HG02852 (cell line): ENCODE measurements at regions not wholly inside any gene's neighbourhood (a gene's known extent, or its start where the extent isn't known, plus 50 kb on each side); places are given as distances from the start of the nearest gene placed in this dataset.
"Not testable (repeated sequence)": the region's sequence is repeated elsewhere in the genome, so short reads cannot be mapped to it uniquely, and the experiment has no call there.

ENCODE experiments used
- ATAC-seq: cut with Tn5 transposase; IDR thresholded peaks from one replicate; pipeline ENCODE4 v1.9.1; 2021; ENCODE audit warnings: mild to moderate bottlenecking, moderate library complexity; ENCODE audit not compliant: unreplicated experiment

DNA sequence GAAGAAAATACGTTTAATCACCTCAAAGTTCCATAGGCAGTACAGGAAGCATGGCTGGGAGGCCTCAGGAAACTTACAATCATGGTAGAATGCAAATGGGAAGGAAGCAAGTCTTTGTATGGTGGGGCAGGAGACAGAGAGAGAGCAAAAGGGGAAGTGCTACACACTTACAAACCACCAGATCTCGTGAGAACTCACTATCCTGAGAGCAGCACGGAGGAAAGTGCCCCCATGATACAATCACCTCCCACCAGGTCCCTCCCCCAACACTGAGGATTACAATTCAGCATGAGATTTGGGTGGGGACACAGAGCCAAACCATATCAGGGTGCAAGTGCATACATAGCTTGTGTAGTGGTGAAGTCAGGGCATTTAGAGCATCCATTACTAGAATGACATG lies 92.3 kb upstream of the ANKRD10 start:
- no peak for ATAC-seq

DNA sequence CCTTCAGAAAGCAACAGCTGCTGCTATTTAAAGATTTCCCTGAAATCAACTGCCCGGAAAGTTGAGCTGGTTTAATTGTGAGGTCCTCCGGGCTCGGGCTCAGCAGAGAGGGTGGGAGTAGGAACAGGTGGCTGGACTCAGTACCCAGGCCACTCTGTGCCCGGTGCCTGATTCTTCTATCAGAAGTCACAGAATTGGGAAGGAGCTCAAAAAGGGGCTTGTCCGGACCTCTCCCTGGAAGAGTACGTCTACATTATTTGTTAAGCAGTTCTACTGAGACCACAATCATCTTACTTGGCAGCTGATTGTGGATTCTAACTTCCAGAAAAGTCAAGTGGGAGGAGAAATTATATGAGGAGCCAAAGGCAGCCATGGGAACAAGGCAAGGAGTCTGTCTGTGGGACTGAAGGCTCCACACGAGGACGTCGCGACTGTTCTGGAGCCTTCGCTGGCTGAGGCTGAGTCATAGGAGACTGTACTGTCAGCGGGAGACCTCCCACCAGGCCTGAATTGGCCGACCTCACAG lies 91.7 kb upstream of the ANKRD10 start:
- ATAC-seq: no peak

DNA sequence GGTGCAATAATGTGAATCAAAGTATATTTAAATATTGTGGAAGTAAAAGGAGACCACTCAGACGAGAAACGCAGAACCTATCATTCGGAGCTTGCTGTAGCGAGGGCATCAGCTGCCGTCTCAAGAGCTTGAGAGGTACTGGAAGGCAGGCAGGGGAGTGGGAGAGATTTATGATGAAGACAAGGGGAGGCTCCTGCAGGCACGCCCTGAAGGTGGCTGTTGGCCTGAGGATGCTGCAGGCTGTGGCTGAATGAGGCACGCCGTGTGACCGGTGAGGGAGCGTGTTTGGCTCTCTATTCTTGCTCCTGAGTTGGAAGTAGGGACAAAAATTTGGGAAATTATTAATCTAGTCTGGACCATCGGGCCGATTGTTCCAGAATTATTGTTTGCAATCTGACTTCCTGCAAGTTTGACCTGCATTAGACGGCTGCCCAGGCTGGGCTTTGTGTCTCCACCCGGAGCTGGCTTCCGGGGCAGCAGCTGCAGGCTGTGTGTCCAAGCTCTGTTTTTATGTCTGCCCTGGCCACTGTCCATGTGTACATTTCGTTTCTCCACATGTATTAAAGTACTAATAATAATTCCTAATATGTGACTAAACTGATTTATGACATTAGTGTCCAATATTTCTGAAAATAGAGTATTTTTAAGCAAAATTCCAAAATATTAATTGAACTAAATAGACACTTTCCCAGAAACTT lies 91.1 kb upstream of the ANKRD10 start:
- no peak for ATAC-seq

DNA sequence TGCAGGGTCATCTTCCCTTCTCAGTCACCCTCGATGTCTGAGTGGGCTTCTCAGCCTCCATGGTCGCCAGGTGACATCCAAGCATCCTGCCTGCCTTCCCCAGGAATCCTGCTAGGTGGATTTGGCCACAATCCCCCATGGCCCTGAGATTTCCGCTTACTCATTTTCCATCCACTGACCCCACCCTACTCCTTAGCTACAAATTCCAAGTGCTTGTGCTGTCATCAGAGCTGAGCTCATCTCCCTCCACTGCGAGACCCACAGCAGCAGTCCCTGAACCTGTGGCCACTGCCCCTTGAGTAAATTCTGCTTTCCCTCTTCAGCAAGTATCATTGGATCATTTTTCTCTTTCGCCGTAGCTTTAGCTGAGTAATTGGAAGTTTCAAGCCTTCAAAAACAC lies 90.5 kb upstream of the ANKRD10 start:
- ATAC-seq: no peak

DNA sequence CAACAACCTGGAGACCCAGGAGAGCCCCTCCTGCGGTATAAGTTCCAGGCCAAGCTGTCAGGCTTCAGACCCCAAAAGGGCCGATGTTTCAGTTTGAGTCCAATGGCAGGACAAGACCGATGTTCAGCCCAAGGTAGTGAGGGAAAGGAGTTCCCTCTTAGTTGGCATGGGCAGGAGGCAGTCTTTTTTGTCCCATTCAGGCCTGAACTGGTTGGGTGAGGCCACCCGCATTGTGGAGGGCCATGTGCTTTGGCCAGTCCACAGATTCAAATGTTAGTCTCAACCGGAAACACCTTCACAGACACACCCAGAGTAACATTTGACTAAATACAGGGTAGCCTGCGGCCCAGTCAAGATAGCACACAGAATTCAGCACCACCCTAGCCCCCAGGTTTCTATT lies 89.6 kb upstream of the ANKRD10 start:
- no peak for ATAC-seq

DNA sequence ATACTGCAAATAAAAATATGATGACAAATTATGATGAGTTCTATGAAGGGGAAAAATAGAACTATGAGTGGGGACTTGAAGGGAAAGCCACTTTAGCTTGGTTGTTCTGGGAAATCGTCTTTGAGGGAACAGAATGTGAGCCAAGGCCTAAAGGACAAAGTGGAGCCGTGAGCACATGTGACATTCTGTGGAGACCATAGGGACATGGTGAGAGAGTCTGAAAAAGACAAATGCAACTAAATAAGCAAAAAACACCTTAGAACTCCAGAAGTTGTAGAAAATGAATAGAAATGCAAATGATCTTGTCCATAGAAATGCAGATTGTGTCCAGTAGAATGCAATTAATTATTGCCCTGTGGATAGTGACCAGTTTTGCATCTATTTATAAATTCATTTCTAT lies 86.8 kb upstream of the ANKRD10 start:
- no peak for ATAC-seq

DNA sequence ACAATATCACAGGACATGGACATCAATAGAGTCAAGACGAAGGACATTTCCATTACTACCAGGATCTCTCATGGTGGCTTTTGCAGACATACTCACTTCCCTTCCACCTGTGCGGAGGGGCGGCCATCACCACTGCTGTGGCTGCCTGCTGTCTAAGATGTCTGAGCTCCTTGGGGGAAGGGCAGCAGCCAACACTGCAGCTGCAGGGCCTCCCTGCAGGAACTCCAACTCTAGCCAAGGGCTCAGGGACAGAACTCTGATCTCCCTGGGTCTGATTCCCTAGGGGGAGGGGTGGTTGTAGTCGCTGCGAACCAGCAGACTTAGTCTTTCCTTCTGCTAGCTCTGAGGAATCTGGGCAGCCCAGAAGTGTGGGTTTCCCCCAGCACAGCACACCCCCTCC lies 78.9 kb upstream of the ANKRD10 start:
- no peak for ATAC-seq

DNA sequence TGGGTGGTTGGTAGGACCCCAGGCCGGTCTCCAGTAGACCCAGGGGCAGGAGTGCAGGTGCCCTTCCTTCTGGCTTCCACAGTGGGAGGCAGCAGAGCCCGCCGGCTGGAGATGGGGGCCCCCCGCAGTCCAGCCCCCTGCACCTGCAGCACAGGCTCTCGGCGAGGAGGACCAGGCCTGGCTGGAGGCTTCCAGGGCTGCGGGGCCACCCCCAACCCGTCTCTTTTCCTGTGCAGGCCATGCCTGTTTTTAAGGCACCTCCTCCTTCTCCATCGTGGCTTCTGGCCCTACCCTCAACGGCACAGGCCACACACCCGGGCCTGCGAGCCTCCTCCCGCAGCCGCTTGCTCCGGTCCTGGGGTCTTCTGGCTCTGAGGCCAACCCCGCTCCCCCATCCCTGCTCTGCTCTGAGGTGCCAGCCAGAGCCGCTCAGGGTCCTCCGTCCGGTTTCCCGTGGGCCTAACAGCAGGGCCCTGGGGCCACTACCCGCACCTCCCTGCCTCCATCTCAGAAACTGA lies 77.2 kb upstream of the ANKRD10 start:
- no peak for ATAC-seq

DNA sequence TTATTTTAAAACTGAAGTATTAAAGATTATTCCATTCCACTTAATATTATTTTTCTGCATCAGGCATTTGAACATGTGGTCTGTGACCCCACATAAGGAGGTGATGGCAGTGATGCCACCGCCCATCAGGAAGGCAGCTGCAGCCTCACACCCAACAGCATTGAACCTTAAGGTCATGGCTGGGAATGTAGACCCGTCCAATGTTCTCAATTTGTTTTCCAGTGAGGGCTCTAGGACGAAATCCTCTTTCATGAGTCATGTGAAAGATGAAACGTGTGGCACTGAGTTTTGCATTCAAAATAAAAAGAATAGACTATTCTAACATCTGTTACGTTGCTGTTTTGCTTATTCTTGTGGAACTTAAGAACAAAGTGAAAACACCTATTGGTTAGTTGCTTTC lies 74.5 kb upstream of the ANKRD10 start:
- ATAC-seq: no peak

DNA sequence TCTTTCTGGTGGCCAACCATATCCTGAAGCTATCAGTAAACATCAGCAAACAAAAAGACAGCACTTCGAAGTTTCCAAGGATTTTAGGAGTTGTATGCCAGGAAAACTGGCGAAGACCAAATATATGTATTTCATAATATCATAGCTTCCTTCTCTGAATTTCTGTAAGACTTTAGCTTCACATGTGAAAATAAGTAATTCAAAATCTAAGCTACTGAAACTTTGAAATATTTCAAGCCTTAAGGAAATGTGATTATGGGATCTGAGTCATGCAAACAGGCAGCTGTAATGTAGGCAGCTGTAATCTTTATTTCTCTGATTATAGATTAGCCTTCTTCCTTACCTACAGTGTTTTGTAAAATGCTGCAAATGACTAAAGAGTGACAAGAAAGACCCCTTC lies 70.7 kb upstream of the ANKRD10 start:
- ATAC-seq: no peak

DNA sequence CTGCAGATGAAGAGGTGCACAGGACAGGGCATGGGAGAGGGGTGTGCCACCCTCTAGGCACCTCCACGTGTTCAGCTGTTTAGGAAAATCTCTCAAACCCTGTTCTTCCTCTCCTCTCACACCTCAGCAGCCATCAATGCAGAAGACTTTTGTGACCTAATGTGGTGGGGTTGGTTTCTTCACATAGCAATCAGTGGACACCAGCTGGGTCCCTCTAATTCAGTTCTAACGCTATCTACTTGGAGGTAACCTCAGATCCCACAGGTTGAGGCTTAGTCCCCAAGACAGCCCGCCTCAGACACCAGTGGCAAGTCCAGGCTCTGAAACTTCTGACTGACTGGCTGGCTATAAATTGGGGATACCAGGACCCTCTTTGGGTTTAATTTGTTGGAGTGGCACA lies 69.9 kb upstream of the ANKRD10 start:
- ATAC-seq: no peak

DNA sequence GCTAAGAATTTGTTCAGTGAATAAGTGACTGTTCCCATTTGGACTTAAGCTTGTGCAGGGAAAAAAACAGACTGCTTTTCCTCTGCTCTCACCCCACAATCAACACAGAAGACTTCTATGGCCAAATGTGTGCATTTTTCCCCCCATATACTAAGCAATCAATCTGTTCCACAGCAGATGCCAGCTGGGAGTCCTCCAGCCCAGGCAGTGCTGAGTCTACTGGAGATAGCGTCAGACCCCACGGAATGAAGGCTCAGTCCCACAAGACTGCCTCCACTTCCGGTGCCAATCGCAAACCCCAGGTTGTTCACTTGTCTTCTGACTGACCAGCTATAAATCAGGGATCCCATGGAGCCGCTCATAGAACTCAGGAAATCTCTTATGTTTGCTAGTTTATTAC lies 69.5 kb upstream of the ANKRD10 start:
- no peak for ATAC-seq

DNA sequence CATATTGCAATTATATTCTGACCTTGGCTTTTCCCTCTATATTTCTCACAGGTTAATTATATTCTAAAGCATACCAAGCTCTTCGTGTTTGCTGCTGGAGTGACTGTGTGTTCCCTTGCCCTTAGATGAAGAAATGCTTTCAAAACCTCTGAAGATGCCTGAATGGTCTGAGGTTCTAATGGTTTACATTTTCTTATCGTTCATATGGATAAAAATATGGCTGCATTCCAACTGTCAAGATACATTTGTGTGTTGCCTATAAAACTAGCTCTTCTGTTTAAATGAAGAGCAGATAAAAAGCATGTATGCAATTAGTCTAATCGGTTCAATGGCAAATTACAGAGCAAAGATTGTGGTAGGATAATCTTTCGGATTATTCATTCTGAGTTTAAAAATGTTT lies 68.4 kb upstream of the ANKRD10 start:
- ATAC-seq: no peak

DNA sequence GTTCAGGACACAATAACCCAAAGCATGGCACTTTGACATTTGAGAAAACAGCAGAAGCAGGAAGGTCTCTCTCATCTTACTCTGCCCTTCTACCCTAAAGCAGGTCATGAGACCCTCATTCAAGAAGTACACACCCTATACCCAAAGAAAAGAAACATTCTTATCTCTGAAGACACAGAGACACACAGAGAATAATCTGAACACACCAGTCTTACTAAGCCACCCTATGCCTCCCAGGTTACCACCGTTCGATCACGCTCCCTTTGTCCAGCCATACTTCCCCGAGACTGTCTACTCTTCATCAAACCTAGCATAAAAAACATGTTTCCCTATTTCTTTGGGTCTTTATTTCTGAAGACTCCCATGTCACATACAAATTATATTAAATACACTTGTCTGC lies 66.5 kb upstream of the ANKRD10 start:
- ATAC-seq: no peak

DNA sequence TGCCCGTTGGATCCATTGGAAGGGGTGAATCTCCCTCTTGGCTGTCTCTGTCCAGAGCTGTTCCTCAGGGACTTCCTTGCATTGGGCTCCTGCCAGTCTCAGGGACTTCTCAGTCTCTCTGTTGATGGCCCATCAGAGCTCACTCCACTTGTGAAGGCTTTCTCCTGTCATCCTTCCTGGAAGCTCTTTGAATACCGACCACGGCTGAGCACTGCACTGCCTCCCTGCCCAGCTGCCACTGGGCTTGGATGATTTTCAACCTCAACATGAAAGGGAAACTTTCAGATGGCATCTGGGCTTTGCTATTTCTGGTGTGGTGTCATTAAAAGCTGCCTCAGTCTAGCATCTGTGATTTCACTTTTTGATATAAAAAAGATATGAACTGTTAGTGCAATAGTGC lies 66.1 kb upstream of the ANKRD10 start:
- no peak for ATAC-seq

DNA sequence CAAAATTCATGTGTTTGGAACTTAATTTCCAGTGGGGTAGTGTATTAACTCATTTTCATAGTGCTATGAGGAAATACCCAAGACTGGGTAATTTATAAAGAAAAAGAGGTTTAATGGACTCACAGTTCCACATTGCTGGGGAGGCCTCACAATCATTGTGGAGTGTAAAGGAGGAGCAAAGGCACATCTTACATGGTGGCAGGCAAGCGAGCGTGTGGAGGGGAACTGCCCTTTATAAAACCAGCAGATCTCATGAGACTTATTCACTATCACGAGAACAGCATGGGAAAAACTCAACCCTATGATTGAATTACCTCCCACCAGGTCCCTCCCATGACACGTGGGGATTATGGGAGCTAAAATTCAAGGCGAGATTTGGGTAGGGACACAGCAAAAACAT lies 64.3 kb upstream of the ANKRD10 start:
- not testable (repeated sequence) for ATAC-seq

DNA sequence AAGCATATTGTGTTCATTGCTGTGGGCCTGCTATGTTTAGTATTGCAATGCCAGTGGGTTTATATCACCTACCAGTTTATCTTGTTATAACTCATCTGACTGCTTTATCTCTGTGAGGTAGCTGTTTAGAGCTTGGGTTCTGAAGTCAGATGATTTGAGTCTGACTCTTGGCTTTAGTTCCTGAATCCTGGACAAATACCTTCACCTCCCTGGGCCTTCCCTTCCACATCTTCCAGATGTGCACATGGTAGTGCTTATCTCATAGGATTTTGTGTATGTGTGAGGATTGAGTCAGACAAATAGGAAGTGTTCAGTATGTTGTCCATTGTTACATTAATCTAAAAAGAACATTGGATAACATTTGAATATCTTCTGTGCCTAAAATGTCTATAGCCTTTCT lies 63.5 kb upstream of the ANKRD10 start:
- ATAC-seq: no peak

DNA sequence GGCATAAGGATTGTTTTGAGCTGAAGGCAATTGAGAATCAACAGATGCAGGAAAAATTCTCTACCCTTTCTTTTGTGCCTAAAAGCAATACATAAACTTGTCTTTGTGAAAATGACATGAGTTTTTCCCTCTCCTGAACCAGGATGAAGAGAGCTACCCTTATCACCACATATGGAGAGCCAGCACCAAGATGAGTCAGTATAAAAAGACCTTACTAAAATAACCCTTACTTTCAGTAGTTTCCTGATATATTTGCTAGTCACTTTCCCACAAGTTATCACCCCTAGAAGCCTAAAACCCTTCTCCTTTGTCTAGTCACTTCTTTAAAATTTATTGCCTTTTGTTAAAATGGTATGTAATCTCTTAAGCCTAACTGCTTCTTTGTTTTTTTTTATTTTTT lies 61.9 kb upstream of the ANKRD10 start:
- ATAC-seq: no peak

DNA sequence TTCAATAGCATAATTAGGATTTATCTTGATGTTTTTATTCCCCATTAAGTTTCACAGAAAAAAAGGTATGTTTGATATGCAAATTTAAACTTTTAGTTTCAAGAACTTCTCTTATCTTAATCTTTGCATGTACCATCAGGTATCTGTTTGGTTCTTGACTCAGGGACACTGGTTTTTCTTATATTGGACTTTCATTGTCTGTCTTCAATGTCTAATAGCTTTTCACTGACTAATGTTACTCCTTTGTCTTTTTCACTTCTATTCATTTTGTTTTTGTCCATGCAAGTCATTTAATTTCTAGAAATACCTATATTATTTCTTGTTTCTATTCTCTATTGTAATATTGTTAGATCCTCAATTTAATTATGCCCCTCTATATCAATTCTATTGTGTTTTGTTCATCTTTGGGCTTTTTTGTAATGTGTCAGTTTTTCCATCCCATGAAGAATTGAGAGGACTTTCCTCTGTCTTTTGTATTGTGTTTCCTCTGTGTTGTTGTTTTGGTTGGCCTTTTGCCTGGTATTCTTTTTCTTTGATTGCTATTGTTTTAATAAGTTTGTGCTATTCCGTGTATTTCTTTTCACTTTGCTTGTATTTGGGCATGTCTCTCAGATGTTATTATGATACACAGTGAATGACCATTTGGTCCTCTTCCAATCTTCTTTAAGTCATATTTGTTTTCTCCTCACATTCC lies 58.3 kb upstream of the ANKRD10 start:
- no peak for ATAC-seq

DNA sequence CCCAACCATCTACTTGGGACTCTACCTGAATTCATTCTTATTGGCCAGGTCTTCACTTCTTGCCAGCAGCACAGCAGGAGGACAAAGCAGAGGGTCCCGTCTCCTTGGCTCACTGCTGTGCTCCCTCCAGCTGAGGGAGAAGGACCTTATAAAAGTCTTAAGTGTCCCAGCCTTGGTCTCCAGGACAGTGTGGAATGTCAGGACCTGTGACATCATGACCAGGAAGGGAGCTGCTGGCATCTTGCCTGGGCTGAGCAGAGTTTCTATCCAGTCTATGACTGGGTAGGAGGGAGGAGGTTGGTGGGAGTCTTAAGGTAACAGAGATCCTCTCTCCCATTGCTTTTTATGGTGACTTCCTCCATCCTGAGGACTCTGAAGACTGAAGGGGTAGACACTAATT lies 56.6 kb upstream of the ANKRD10 start:
- no peak for ATAC-seq

DNA sequence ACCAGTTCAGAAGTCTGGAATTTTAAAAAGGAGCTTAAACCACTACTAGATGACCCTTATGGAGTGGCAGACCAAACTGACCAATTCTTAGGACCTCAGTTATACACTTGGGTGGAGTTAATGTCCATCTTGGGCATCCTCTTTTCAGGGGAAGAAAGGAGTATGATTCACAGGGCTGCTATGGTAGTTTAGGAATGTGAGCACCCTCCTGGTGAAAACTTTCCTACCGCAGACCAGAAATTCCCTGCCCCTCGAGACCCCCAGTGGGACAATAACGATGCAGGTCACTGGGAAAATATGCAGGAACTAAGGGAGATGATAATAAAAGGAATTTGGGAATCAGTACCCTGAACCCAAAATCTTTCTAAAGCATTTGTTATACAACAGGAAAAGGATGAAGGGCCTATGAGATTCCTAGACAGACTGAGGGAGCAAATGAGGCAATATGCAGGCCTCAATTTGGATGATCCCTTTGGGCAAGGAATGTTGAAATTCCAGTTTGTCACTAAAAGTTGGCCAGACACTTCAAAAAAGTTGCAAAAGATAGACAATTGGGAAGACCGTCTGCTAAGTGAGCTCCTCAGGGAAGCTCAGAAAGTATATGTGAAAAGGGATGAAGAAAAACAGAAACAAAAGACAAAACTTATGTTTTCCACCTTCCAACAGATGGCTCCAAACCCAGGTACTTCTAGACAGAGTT lies 52.4 kb upstream of the ANKRD10 start:
- ATAC-seq: not testable (repeated sequence)

DNA sequence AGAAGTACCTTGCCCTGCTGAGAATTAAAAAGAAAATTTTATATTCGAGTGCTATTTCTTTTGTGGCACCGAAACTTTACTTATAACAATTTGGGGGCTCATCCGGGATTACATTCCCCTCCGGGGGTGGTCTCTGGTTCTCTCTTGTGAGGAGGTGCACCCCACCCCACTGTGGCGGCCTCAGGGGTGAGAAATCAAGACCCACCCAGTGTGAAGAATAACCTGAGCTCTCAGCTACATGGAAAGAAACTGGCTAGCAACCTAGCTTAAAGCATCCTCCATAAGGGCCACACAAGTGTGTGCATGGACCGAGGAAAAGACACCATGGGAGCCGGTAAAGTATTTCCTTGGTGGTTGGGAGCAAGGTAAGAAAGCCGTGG lies 50.9 kb upstream of the ANKRD10 start:
- no peak for ATAC-seq
